Stimulated activated CD4-positive, alpha-beta T cell treated with anti-CD3 and anti-CD28 coated beads, Interleukin-15, amount 100 ng/mL, for 1 hour (primary cell): ENCODE measurements at regions not wholly inside any gene's neighbourhood (a gene's known extent, or its start where the extent isn't known, plus 50 kb on each side); places are given as distances from the start of the nearest gene placed in this dataset.
"Not testable (repeated sequence)": the region's sequence is repeated elsewhere in the genome, so short reads cannot be mapped to it uniquely, and the experiment has no call there.

Experiments used
- DNase-seq, 2 donors: peaks; one replicate each; pipeline ENCODE4 v3.0.0-alpha.2; 2020; ENCODE audit warnings: low read depth in 1 of 2, low spot score in 1 of 2

GRCh38 chr5:36422952-36423351 lies 121.2 kb upstream of the RANBP3L start:
- DNase-seq, result no peak

GRCh38 chr5:36423578-36424307 lies 122.0 kb upstream of the RANBP3L start:
- DNase-seq, result no peak

GRCh38 chr5:36426070-36426469 lies 124.4 kb upstream of the RANBP3L start:
- DNase-seq, result not testable (repeated sequence)

GRCh38 chr5:36435516-36435915 lies 133.8 kb upstream of the RANBP3L start:
- DNase-seq, result no peak

- DNase-seq, result no peak
Observed at GRCh38 chr5:36436306-36436705, 134.6 kb upstream of the RANBP3L start.

- no peak for DNase-seq
Observed at GRCh38 chr5:36438765-36439561, 137.3 kb upstream of the RANBP3L start.

GRCh38 chr5:36440300-36440699 lies 138.6 kb upstream of the RANBP3L start:
- DNase-seq, result no peak

GRCh38 chr5:36441280-36441679 lies 139.6 kb upstream of the RANBP3L start:
- no peak for DNase-seq

- DNase-seq, result no peak
Observed at GRCh38 chr5:36442352-36442751, 140.7 kb upstream of the RANBP3L start.

- no peak for DNase-seq
Observed at GRCh38 chr5:36442796-36443195, 141.1 kb upstream of the RANBP3L start.

- DNase-seq, result no peak
Observed at GRCh38 chr5:36443941-36444340, 142.2 kb upstream of the RANBP3L start.

- DNase-seq, result no peak
Observed at GRCh38 chr5:36444582-36445418, 143.1 kb upstream of the RANBP3L start.

GRCh38 chr5:36447776-36448175 lies 146.1 kb upstream of the RANBP3L start:
- DNase-seq, result no peak

GRCh38 chr5:36450229-36451014 lies 148.7 kb upstream of the RANBP3L start:
- no peak for DNase-seq

- no peak for DNase-seq
Observed at GRCh38 chr5:36452424-36453006, 150.8 kb upstream of the RANBP3L start.

GRCh38 chr5:36457511-36458270 lies 148.7 kb upstream of the SLC1A3 start:
- DNase-seq, result no peak

- no peak for DNase-seq
Observed at GRCh38 chr5:36458746-36459145, 147.7 kb upstream of the SLC1A3 start.

GRCh38 chr5:36459176-36460135 lies 146.9 kb upstream of the SLC1A3 start:
- no peak for DNase-seq
